GM12892 (cell line): ENCODE measurements at regions not wholly inside any gene's neighbourhood (a gene's known extent, or its start where the extent isn't known, plus 50 kb on each side); places are given as distances from the start of the nearest gene placed in this dataset.

ENCODE experiments used
- POLR2A ChIP-seq: IDR thresholded peaks from 2 replicates; pipeline ENCODE4 v1.6.1; 2011; ENCODE audit warnings: low read depth, low read length, control low read depth
- POLR2AphosphoS5 ChIP-seq: IDR thresholded peaks from 2 replicates; pipeline ENCODE4 v1.6.1; 2011; ENCODE audit warnings: low read depth, low read length, control low read depth
- TAF1 ChIP-seq: IDR thresholded peaks from 2 replicates; pipeline ENCODE4 v1.6.1; 2011; ENCODE audit warnings: low read depth, mild to moderate bottlenecking, control low read depth, low read length, borderline replicate concordance

- TF ChIP-seq POLR2A (no peak), POLR2AphosphoS5 (no peak), TAF1 (no peak)
These were observed 63.6 kb downstream of the MAF start for GRCh38 chr16:79536958-79537357.
